NOMO-1 treated with DMSO at 0.1 percent for 48 hours (cell line): ENCODE measurements at regions not wholly inside any gene's neighbourhood (a gene's known extent, or its start where the extent isn't known, plus 50 kb on each side); places are given as distances from the start of the nearest gene placed in this dataset.

Source experiments
- DNase-seq: peaks from one replicate; lab custom pipeline; 2025; ENCODE audit not compliant: unreplicated experiment; lab: John Stamatoyannopoulos, UW

GRCh38 chr1:79074975-79075374 is 68.4 kb upstream of the ADGRL4 start:
- DNase-seq: no peak

GRCh38 chr1:79069828-79070227 is 63.3 kb upstream of the ADGRL4 start:
- DNase-seq: no peak

GRCh38 chr1:79059341-79059740 is 52.8 kb upstream of the ADGRL4 start:
- no peak for DNase-seq
